Large intestine (tissue), 3 donors: ENCODE measurements at regions not wholly inside any gene's neighbourhood (a gene's known extent, or its start where the extent isn't known, plus 50 kb on each side); places are given as distances from the start of the nearest gene placed in this dataset.

Experiments used
- DNase-seq, 2 donors: peaks; one replicate each; pipeline versions ENCODE4 v3.0.0 to v3.0.0-alpha.2; 2013
- H3K27ac ChIP-seq: one replicate; pipeline ENCODE4 v1.5.1; 2013; ENCODE audit warnings: low read length
- H3K27me3 ChIP-seq: 2 replicates; pipeline ENCODE4 v1.6.1; 2013; ENCODE audit warnings: low read length; ENCODE audit not compliant: control insufficient read depth, insufficient read depth
- H3K36me3 ChIP-seq: 2 replicates; pipeline ENCODE4 v1.6.1; 2013; ENCODE audit warnings: low read length; ENCODE audit not compliant: control insufficient read depth, insufficient read depth
- H3K4me1 ChIP-seq: one replicate; pipeline ENCODE4 v1.6.1; 2013; ENCODE audit warnings: low read length; ENCODE audit not compliant: control insufficient read depth, insufficient read depth
- H3K4me3 ChIP-seq: one replicate; pipeline ENCODE4 v1.5.1; 2013; ENCODE audit warnings: low read length
- H3K9me3 ChIP-seq: one replicate; pipeline ENCODE4 v1.6.1; 2013; ENCODE audit warnings: mild to moderate bottlenecking, low read depth, low read length, moderate library complexity; ENCODE audit not compliant: control insufficient read depth
- WGBS: methylation state at CpG from one replicate; pipeline ENCODE4 v1.1.5; 2013; ENCODE audit warnings: low lambda C conversion rate; ENCODE audit not compliant: insufficient coverage; 5-methylcytosine and 5-hydroxymethylcytosine counted together

- H3K4me3 ChIP-seq: no peak overlapping the region
- peaks cover 3% of the 10 kb centered on the region for H3K27me3 ChIP-seq
- H3K27ac ChIP-seq: no peak overlapping the region
- H3K9me3 ChIP-seq: peaks cover 4% of the 10 kb centered on the region
- no peaks in the 10 kb centered on the region for H3K36me3 ChIP-seq
- no peaks in the 10 kb centered on the region for H3K4me1 ChIP-seq
- no peak for DNase-seq
- no CpG with 5 or more reads among the region's 11 CpGs for WGBS
Observed at GRCh38 chr12:131578828-131579470, 131.9 kb upstream of the SFSWAP start.

- Histone ChIP-seq H3K9me3 (peaks cover 22% of the 10 kb centered on the region), H3K36me3 (no peaks in the 10 kb centered on the region), H3K27ac (no peak overlapping the region), H3K27me3 (no peaks in the 10 kb centered on the region), H3K4me3 (no peak overlapping the region), H3K4me1 (no peaks in the 10 kb centered on the region)
- 73% methylated on average over 2 of the region's 20 CpGs for WGBS
- peak in 1 of 2 donors; percentile 9 for DNase-seq
Observed at GRCh38 chr12:131583090-131583712, 127.7 kb upstream of the SFSWAP start.

- H3K36me3 ChIP-seq: no peaks in the 10 kb centered on the region
- no peak for DNase-seq
- no peaks in the 10 kb centered on the region for H3K4me1 ChIP-seq
- H3K27ac ChIP-seq: no peak overlapping the region
- no peaks in the 10 kb centered on the region for H3K27me3 ChIP-seq
- no peak overlapping the region for H3K4me3 ChIP-seq
- peaks cover 22% of the 10 kb centered on the region for H3K9me3 ChIP-seq
- no CpG with 5 or more reads among the region's 9 CpGs for WGBS
Observed at GRCh38 chr12:131586269-131586668, 124.6 kb upstream of the SFSWAP start.

DNA sequence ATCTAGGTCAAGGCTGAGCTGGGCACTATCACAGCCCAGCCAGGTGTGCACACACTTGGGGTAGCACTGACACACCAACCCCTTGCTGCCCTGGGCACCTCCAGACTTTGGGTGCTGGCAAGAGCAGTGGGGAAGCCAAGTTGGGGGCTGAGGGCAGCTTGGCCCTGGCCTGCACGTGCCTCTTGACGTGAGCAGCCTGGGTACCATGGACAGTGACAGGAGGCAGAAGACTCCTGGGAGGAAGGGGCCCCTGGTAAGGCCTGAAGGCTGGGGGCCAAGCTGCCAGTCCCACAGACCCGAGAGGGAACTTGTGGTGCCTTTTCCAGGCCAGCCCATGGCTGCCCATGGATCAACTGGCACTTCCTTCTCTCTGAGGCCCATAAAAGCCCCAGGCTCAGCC, 124.1 kb upstream of the SFSWAP start:
- Histone ChIP-seq H3K4me3 (no peak overlapping the region), H3K27me3 (no peaks in the 10 kb centered on the region), H3K4me1 (no peaks in the 10 kb centered on the region), H3K27ac (no peak overlapping the region), H3K36me3 (no peaks in the 10 kb centered on the region), H3K9me3 (peaks cover 23% of the 10 kb centered on the region)
- no peak for DNase-seq
- no CpG with 5 or more reads among the region's 3 CpGs for WGBS

DNA sequence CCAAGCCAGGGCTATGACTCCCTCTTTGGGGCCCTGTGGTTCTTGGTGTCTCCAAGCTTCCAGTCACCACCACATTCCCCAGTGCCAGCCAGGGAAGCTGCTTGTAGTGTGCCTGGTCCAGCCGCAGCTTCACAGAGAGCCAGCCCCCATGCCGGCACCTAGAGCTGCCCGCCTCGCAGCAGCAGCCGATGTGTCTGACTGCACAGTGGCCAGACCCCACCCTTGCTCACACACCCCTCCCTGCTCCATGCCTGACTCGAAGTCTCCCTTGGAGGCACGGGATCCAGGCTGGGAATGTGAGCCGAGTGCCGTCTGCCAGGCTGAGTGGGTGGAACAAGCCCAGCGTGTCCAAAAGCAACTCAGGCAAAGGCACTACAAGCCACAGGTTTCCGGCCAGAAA, 123.3 kb upstream of the SFSWAP start:
- DNase-seq: no peak
- Histone ChIP-seq H3K27me3 (no peaks in the 10 kb centered on the region), H3K36me3 (no peaks in the 10 kb centered on the region), H3K27ac (no peak overlapping the region), H3K4me3 (no peak overlapping the region), H3K4me1 (no peaks in the 10 kb centered on the region), H3K9me3 (peaks cover 27% of the 10 kb centered on the region)
- no CpG with 5 or more reads among the region's 11 CpGs for WGBS

DNA sequence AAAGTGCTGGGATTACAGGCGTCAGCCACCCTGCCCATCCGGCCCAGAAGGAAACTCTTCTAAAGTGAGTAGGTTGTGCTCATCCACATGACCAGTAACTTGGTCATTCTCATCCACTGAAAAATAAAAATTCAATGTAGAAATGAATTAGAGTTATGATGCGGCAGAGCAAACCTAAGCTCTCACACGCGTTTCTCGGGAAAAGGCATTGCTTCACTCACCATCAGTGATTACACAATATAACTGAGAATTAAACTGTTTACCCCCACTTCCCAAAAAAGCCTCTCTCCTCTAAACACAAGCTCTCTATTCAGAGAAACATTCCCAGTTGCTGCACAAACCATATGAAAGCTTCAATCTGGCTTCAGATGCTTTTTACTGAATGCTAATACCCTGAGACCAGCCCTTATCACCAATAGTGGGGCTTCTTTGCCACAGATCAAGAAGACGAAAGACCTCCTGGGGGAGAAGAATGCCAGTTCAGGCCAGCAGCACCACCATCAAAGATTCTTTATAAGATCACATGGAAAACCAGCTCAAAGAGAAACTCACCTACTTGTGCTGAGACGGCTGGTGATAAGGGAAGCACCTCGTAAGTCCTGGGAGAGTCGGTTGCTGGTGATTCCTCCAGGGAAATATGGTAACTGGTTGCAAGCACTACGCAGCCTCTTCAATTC, 121.5 kb upstream of the SFSWAP start:
- peaks cover 27% of the 10 kb centered on the region for H3K9me3 ChIP-seq
- no peaks in the 10 kb centered on the region for H3K36me3 ChIP-seq
- DNase-seq: no peak
- WGBS: no CpG with 5 or more reads among the region's 11 CpGs
- no peak overlapping the region for H3K4me3 ChIP-seq
- H3K27ac ChIP-seq: no peak overlapping the region
- no peaks in the 10 kb centered on the region for H3K27me3 ChIP-seq
- no peaks in the 10 kb centered on the region for H3K4me1 ChIP-seq

GRCh38 chr12:131589966-131590365, 120.9 kb upstream of the SFSWAP start:
- H3K9me3 ChIP-seq: peaks cover 27% of the 10 kb centered on the region
- H3K27ac ChIP-seq: no peak overlapping the region
- H3K27me3 ChIP-seq: no peaks in the 10 kb centered on the region
- H3K4me3 ChIP-seq: no peak overlapping the region
- H3K4me1 ChIP-seq: no peaks in the 10 kb centered on the region
- no peak for DNase-seq
- no peaks in the 10 kb centered on the region for H3K36me3 ChIP-seq

GRCh38 chr12:131591136-131591535, 119.8 kb upstream of the SFSWAP start:
- peaks cover 22% of the 10 kb centered on the region for H3K9me3 ChIP-seq
- no peaks in the 10 kb centered on the region for H3K27me3 ChIP-seq
- H3K27ac ChIP-seq: no peak overlapping the region
- no CpG with 5 or more reads among the region's 7 CpGs for WGBS
- H3K36me3 ChIP-seq: no peaks in the 10 kb centered on the region
- no peak for DNase-seq
- H3K4me1 ChIP-seq: no peaks in the 10 kb centered on the region
- H3K4me3 ChIP-seq: no peak overlapping the region

DNA sequence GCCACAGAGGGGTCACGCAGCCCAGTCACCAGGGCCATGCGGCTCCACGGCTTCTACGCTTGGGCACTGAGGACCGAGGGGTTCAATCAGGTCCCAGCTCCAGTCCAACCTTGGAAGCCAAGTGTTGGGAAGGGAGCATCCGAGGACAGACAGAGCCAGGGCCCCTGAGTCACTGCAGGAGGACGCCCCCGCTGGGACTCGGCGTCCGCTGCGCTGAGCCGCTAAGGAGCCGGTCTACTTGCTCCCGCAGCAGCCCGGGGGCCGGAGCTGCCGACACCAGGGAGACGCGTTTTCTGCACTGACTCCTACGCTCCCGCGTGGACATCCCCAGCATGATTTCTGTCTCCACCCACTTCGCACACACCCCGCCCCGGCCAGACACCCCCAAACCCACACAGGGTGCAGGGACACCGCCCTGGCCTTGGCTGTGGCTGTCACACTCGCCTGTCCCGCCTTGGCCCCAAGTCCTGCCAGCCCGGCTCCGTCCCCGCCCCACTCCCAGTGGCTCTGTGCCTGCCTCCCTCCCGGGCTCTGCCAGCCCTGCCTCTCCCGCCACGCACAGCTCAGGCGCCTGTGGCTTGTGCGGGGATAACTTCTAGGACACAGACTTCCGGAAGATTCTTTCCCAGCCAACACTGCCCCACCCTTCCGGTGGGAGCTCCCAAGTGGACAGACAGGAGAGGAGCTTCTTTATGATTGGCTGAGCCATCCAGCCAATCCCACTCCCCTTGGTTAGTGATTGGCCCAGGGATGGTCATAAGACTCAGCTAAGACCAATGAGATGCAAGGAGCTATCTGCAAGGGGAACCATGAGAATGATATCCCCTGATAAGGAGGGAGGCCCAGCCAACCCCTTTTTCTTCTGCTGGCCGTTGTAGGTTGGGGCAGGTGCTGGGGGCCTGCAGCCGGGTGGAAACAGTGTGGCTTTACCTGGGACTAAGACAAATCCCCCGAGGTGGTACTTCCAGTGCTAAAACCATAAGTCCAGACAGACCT, 118.9 kb upstream of the SFSWAP start:
- WGBS: no CpG with 5 or more reads among the region's 42 CpGs
- DNase-seq: no peak
- no peaks in the 10 kb centered on the region for H3K27me3 ChIP-seq
- peaks cover 13% of the 10 kb centered on the region for H3K9me3 ChIP-seq
- H3K36me3 ChIP-seq: no peaks in the 10 kb centered on the region
- no peak overlapping the region for H3K4me3 ChIP-seq
- no peaks in the 10 kb centered on the region for H3K4me1 ChIP-seq
- H3K27ac ChIP-seq: no peak overlapping the region

DNA sequence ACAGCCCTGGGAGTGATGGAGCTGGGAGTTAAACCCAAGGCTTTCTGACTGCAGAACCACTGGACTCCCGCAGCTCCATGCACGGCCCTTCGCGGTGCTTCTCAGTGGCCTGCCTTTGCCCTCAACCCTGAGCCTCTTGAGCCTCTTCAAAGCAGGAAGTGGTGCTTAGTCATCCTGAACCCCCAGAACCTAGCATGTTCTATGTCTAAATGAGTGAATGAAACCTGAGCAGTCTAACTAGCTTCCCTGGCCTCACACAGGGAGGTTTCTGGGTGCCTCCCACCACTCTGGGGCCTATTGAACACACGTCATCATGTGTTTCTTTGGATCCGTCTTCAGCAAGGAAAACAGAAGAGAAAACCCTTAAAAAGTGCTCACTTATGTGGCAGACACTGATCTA, 117.9 kb upstream of the SFSWAP start:
- H3K4me3 ChIP-seq: no peak overlapping the region
- no peak for DNase-seq
- WGBS: no CpG with 5 or more reads among the region's 6 CpGs
- H3K27ac ChIP-seq: no peak overlapping the region
- H3K9me3 ChIP-seq: peaks cover 5% of the 10 kb centered on the region
- no peaks in the 10 kb centered on the region for H3K36me3 ChIP-seq
- H3K4me1 ChIP-seq: no peaks in the 10 kb centered on the region
- no peaks in the 10 kb centered on the region for H3K27me3 ChIP-seq
